H1 (cell line): ENCODE measurements at regions not wholly inside any gene's neighbourhood (a gene's known extent, or its start where the extent isn't known, plus 50 kb on each side); places are given as distances from the start of the nearest gene placed in this dataset.

ENCODE experiments used
- CTCF ChIA-PET: fragments of 300-600 bp; sonication (Branson Sonifier 250); formaldehyde crosslinking; loops from one replicate; lab custom pipeline; 2021; ENCODE audit not compliant: partially characterized antibody; lab: Charles Lee
- POLR2A ChIA-PET: fragments of 300-600 bp; sonication (Branson Sonifier 250); formaldehyde crosslinking; loops from one replicate; lab custom pipeline; 2021; ENCODE audit warnings: inconsistent platforms; ENCODE audit not compliant: partially characterized antibody; lab: Charles Lee
- DNase-seq, 2 experiments: peaks; one replicate each; pipeline versions ENCODE4 v3.0.0 to v3.0.0-alpha.2; 2010 to 2022; ENCODE audit warnings: low spot score in 2 of 2, low read depth in 1 of 2, mixed read lengths in 1 of 2
- FAIRE-seq: peaks from 2 replicates; lab custom pipeline; 2011; peaks lifted over from hg19 to GRCh38; lab: Jason Lieb, UNC
- H2AFZ ChIP-seq: 2 replicates; pipeline ENCODE4 v1.8.1; 2012; ENCODE audit warnings: low read length, inconsistent platforms
- H2AK5ac ChIP-seq: 2 replicates; pipeline ENCODE4 v1.6.1; 2013; ENCODE audit warnings: low read depth, low read length
- H2BK120ac ChIP-seq: replicated peaks from 2 replicates; pipeline ENCODE3; 2013; ENCODE audit warnings: low read depth, low read length, inconsistent platforms
- H2BK12ac ChIP-seq: 2 replicates; pipeline ENCODE4 v1.6.1; 2013; ENCODE audit warnings: low read depth, low read length
- H2BK15ac ChIP-seq: 2 replicates; pipeline ENCODE4 v1.6.1; 2013; ENCODE audit warnings: low read length
- H2BK20ac ChIP-seq: 2 replicates; pipeline ENCODE4 v1.6.1; 2013; ENCODE audit warnings: low read length
- H2BK5ac ChIP-seq: 2 replicates; pipeline ENCODE4 v1.6.1; 2013; ENCODE audit warnings: low read depth, low read length
- H3K14ac ChIP-seq: 2 replicates; pipeline ENCODE4 v1.6.1; 2013; ENCODE audit warnings: inconsistent platforms; ENCODE audit not compliant: insufficient read length
- H3K18ac ChIP-seq: 2 replicates; pipeline ENCODE4 v1.6.1; 2013; ENCODE audit warnings: low read length; ENCODE audit errors: extremely low read depth
- H3K23ac ChIP-seq: 2 replicates; pipeline ENCODE4 v1.6.1; 2013; ENCODE audit warnings: inconsistent platforms; ENCODE audit not compliant: insufficient read length
- H3K23me2 ChIP-seq: 2 replicates; pipeline ENCODE4 v1.6.1; 2013; ENCODE audit warnings: low read depth, low read length
- H3K27ac ChIP-seq: 2 replicates; pipeline ENCODE4 v1.6.1; 2011; ENCODE audit warnings: low read depth, low read length, inconsistent platforms
- H3K27me3 ChIP-seq, 4 experiments: replicated peaks in 1 of 4; 1 replicate in 1 of 4; 2 replicates in 3 of 4; pipeline versions ENCODE4 v1.6.1 to v1.8.1; 2011 to 2013; ENCODE audit warnings: low read length in 3 of 4, mild to moderate bottlenecking in 3 of 4, inconsistent platforms in 2 of 4, mixed read lengths in 2 of 4, moderate library complexity in 1 of 4; ENCODE audit not compliant: control insufficient read depth in 3 of 4, insufficient read depth in 3 of 4; ENCODE audit errors: extremely low read depth in 1 of 4
- H3K36me3 ChIP-seq, 4 experiments: 2 replicates each; pipeline versions ENCODE4 v1.6.1 to v1.8.1; 2011 to 2013; ENCODE audit warnings: mild to moderate bottlenecking in 4 of 4, low read length in 3 of 4, moderate library complexity in 2 of 4, control low read depth in 1 of 4, inconsistent platforms in 1 of 4; ENCODE audit not compliant: insufficient read depth in 4 of 4, control insufficient read depth in 2 of 4
- H3K4ac ChIP-seq: replicated peaks from 2 replicates; pipeline ENCODE3; 2013; ENCODE audit warnings: low read length, low read depth, mixed read lengths, inconsistent platforms; ENCODE audit not compliant: insufficient read length
- H3K4me1 ChIP-seq, 4 experiments: replicated peaks in 1 of 4; 1 replicate in 1 of 4; 2 replicates in 3 of 4; pipeline versions ENCODE4 v1.6.1 to v1.8.1; 2011 to 2013; ENCODE audit warnings: low read length in 3 of 4, inconsistent platforms in 2 of 4, mixed read lengths in 1 of 4; ENCODE audit not compliant: insufficient read depth in 4 of 4, control insufficient read depth in 3 of 4
- H3K4me2 ChIP-seq, 2 experiments: 2 replicates each; pipeline versions ENCODE4 v1.6.1 to v1.8.1; 2011 to 2013; ENCODE audit warnings: low read depth in 2 of 2, low read length in 2 of 2, control low read depth in 1 of 2, inconsistent platforms in 1 of 2, mild to moderate bottlenecking in 1 of 2; ENCODE audit not compliant: insufficient read depth in 1 of 2
- H3K4me3 ChIP-seq, 4 experiments: fragments of 200-600, 300-600 bp in 1 of 4; sonication (generic), shearing (Covaris generic), sonication (Bioruptor Twin) in 1 of 4; 2 replicates each; pipeline versions ENCODE4 v1.5.1 to v1.8.1; 2011 to 2016; ENCODE audit warnings: low read length in 4 of 4, low read depth in 3 of 4, control low read depth in 2 of 4, inconsistent platforms in 2 of 4, mild to moderate bottlenecking in 2 of 4, mixed read lengths in 1 of 4, moderate library complexity in 1 of 4; ENCODE audit not compliant: insufficient read depth in 2 of 4; ENCODE audit errors: extremely low read depth in 1 of 4
- H3K56ac ChIP-seq: replicated peaks from 2 replicates; pipeline ENCODE3; 2013; ENCODE audit warnings: low read depth, mild to moderate bottlenecking, mixed read lengths, low read length, inconsistent platforms; ENCODE audit not compliant: insufficient read length
- H3K79me1 ChIP-seq: 2 replicates; pipeline ENCODE4 v1.6.1; 2013; ENCODE audit warnings: low read depth, low read length, control low read depth
- H3K79me2 ChIP-seq, 2 experiments: 2 replicates each; pipeline versions ENCODE4 v1.6.1 to v1.8.1; 2012 to 2013; ENCODE audit warnings: low read length in 2 of 2, mild to moderate bottlenecking in 2 of 2, inconsistent platforms in 1 of 2; ENCODE audit not compliant: insufficient read depth in 2 of 2, control insufficient read depth in 1 of 2
- H3K9ac ChIP-seq, 4 experiments: replicated peaks in 1 of 4; 1 replicate in 1 of 4; 2 replicates in 3 of 4; pipeline versions ENCODE4 v1.6.1 to v1.8.1; 2011 to 2013; ENCODE audit warnings: low read depth in 3 of 4, low read length in 3 of 4, control low read depth in 2 of 4, mild to moderate bottlenecking in 2 of 4, moderate library complexity in 2 of 4, inconsistent platforms in 1 of 4; ENCODE audit errors: extremely low read depth in 1 of 4
- H3K9me3 ChIP-seq, 2 experiments: 2 replicates each; pipeline versions ENCODE4 v1.6.1 to v1.8.1; 2012 to 2013; ENCODE audit warnings: mild to moderate bottlenecking in 2 of 2, moderate library complexity in 2 of 2, control low read depth in 1 of 2, inconsistent platforms in 1 of 2, low read depth in 1 of 2, low read length in 1 of 2, mixed read lengths in 1 of 2; ENCODE audit not compliant: insufficient read depth in 2 of 2
- H4K20me1 ChIP-seq, 2 experiments: replicated peaks in 1 of 2; 2 replicates each; pipeline versions ENCODE3 to v1.8.1; 2011 to 2013; ENCODE audit warnings: inconsistent platforms in 2 of 2, low read length in 2 of 2, mild to moderate bottlenecking in 1 of 2; ENCODE audit not compliant: insufficient read depth in 2 of 2, control insufficient read depth in 1 of 2
- H4K5ac ChIP-seq: 2 replicates; pipeline ENCODE4 v1.6.1; 2013; ENCODE audit warnings: low read length, low read depth, mixed read lengths, inconsistent platforms; ENCODE audit not compliant: insufficient read length
- H4K8ac ChIP-seq: 2 replicates; pipeline ENCODE4 v1.8.0; 2013; ENCODE audit warnings: mild to moderate bottlenecking, moderate library complexity, low read length, inconsistent platforms; ENCODE audit not compliant: insufficient read depth; ENCODE audit errors: extremely low read depth
- H4K91ac ChIP-seq: replicated peaks from 2 replicates; pipeline ENCODE3; 2013; ENCODE audit warnings: low read length, mixed read lengths, inconsistent platforms; ENCODE audit not compliant: insufficient read length
- BRCA1 ChIP-seq: IDR thresholded peaks from 2 replicates; pipeline ENCODE4 v1.6.1; 2012; ENCODE audit warnings: low read depth, low read length, improper control_type of control experiment
- CBX5 ChIP-seq: fragments of 300-800, 300-1000 bp; sonication (generic); IDR thresholded peaks from 2 replicates; pipeline ENCODE4 v1.7.1; 2016; ENCODE audit warnings: antibody characterized with exemption, low read length, low read depth
- CTBP2 ChIP-seq: IDR thresholded peaks from 2 replicates; pipeline ENCODE4 v1.7.0; 2011; ENCODE audit warnings: borderline replicate concordance, mild to moderate bottlenecking, moderate library complexity, mixed read lengths, low read length; ENCODE audit not compliant: insufficient read depth, insufficient read length
- CTCF ChIP-seq, 3 experiments: IDR thresholded peaks; 1 replicate in 2 of 3; 2 replicates in 1 of 3; pipeline versions ENCODE4 v1.5.1 to v1.6.1; 2011; ENCODE audit warnings: low read length in 3 of 3, mild to moderate bottlenecking in 3 of 3, inconsistent platforms in 2 of 3, low read depth in 1 of 3, moderate library complexity in 1 of 3; ENCODE audit not compliant: insufficient read depth in 1 of 3; ENCODE audit errors: control extremely low read depth in 1 of 3
- EP300 ChIP-seq, 2 experiments: IDR thresholded peaks; 1 replicate in 1 of 2; 2 replicates in 1 of 2; pipeline ENCODE4 v1.6.1; 2011 to 2012; ENCODE audit warnings: low read depth in 2 of 2, low read length in 2 of 2, mild to moderate bottlenecking in 2 of 2, borderline replicate concordance in 1 of 2, inconsistent platforms in 1 of 2, moderate library complexity in 1 of 2
- MAFK ChIP-seq: IDR thresholded peaks from 2 replicates; pipeline ENCODE4 v1.6.1; 2012; ENCODE audit warnings: low read depth, mild to moderate bottlenecking, improper control_type of control experiment, low read length
- MAX ChIP-seq: IDR thresholded peaks from 2 replicates; pipeline ENCODE4 v1.6.1; 2012; ENCODE audit warnings: inconsistent platforms
- PHF8 ChIP-seq: fragments of 200-600 bp; sonication (generic); conservative IDR thresholded peaks from 2 replicates; pipeline ENCODE4 v1.7.1; 2012; ENCODE audit warnings: low read depth, mild to moderate bottlenecking, inconsistent platforms, low read length, moderate library complexity
- TEAD4 ChIP-seq: IDR thresholded peaks from 2 replicates; pipeline ENCODE4 v1.6.1; 2012; ENCODE audit warnings: low read depth, low read length, inconsistent platforms, mixed read lengths
- YY1 ChIP-seq: IDR thresholded peaks from 2 replicates; pipeline ENCODE4 v1.6.1; 2011; ENCODE audit warnings: low read depth, mild to moderate bottlenecking, low read length
- WGBS, 2 experiments: shearing (Covaris generic) in 1 of 2; methylation state at CpG; one replicate each; pipeline versions ENCODE4 v1.1.6 to v1.1.7; 2013 to 2015; ENCODE audit warnings: low lambda C conversion rate in 2 of 2, mixed read lengths in 2 of 2, inconsistent platforms in 1 of 2, low coverage in 1 of 2, missing lambda C conversion rate in 1 of 2; ENCODE audit not compliant: insufficient replicate concordance in 2 of 2, insufficient coverage in 1 of 2, insufficient read length in 1 of 2; ENCODE audit errors: extremely low coverage in 1 of 2, missing lambda C conversion rate in 1 of 2; 5-methylcytosine and 5-hydroxymethylcytosine counted together

GRCh38 chr2:126467367-126468054 is 188.4 kb upstream of the GYPC start:
- H3K36me3 ChIP-seq: no peaks in the 10 kb centered on the region
- no peaks in the 10 kb centered on the region for H3K79me1 ChIP-seq
- ChIA-PET POLR2A (no interaction called here), CTCF (interaction anchor here (0.8 to 1.4 kb wide), 3 partner anchors 42 to 722 kb away, joined by 3 to 6 read pairs (median 3); no protein-coding TSS in a partner anchor)
- no peaks in the 10 kb centered on the region for H3K4me1 ChIP-seq
- DNase-seq (no peak), FAIRE-seq (no peak)
- no peak overlapping the region for H3K9ac ChIP-seq
- H3K14ac ChIP-seq: no peak overlapping the region
- H4K5ac ChIP-seq: no peak overlapping the region
- no peaks in the 10 kb centered on the region for H3K27me3 ChIP-seq
- no peak overlapping the region for H2AK5ac ChIP-seq
- no peak overlapping the region for H3K27ac ChIP-seq
- no peaks in the 10 kb centered on the region for H4K20me1 ChIP-seq
- H3K9me3 ChIP-seq: no peaks in the 10 kb centered on the region
- no peak overlapping the region for H4K91ac ChIP-seq
- no peak overlapping the region for H3K56ac ChIP-seq
- no peak overlapping the region for H4K8ac ChIP-seq
- H2BK5ac ChIP-seq: no peak overlapping the region
- H3K18ac ChIP-seq: no peak overlapping the region
- no peaks in the 10 kb centered on the region for H3K79me2 ChIP-seq
- no peak overlapping the region for H2BK15ac ChIP-seq
- no peak overlapping the region for H3K4me2 ChIP-seq
- no peaks in the 10 kb centered on the region for H3K23me2 ChIP-seq
- no peak overlapping the region for H2BK12ac ChIP-seq
- H2AFZ ChIP-seq: no peak overlapping the region
- no peak overlapping the region for H3K23ac ChIP-seq
- no peak overlapping the region for H2BK20ac ChIP-seq
- no peak overlapping the region for H3K4me3 ChIP-seq
- no peak overlapping the region for H2BK120ac ChIP-seq
- no peak overlapping the region for H3K4ac ChIP-seq
- 93% methylated on average over 6 of the region's 6 CpGs; no CpG with 5 or more reads in 1 of the 2 experiments for WGBS, 2 experiments
- TF ChIP-seq PHF8 (no peak), CBX5 (no peak), YY1 (no peak), EP300 (IDR thresholded peaks at IDR 0.05; ENCODE audit: borderline replicate concordance in 1 of 2, low read depth in 2 of 2, low read length in 2 of 2) (no peak), MAFK (no peak), TEAD4 (no peak), BRCA1 (no peak), MAX (no peak), CTCF (IDR thresholded peaks at IDR 0.05; ENCODE audit: control extremely low read depth in 1 of 3, insufficient read depth in 1 of 3, low read depth in 1 of 3, low read length in 3 of 3) (no peak), CTBP2 (no peak)
